ENCODE measurements at regions not wholly inside any gene's neighbourhood (a gene's known extent, or its start where the extent isn't known, plus 50 kb on each side); places are given as distances from the start of the nearest gene placed in this dataset.

DNA sequence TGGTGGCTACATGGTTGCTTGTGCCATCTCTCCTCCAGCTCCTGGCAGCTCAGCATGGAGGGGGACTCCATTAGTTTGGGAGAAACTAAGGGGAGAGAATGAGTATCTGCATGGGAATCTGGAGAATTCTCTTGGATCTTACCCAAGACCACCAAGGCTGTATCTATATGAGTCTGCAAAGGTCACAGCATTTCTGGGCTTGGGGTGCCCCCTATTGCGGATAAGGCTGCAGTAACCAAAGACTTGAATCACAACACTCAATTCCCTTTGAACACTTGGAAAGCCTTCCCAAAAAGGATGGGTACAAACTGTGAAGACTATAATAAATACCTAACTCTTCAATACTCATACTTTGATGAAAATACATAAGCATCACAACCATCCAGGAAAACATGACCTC lies 623.5 kb upstream of the NR3C2 start:
- H3K4me1 ChIP-seq (ENCODE audit: control insufficient read depth in 2 of 3, insufficient read depth in 2 of 3, low read depth in 1 of 3, low read length in 3 of 3) = no peaks in the 10 kb centered on the region
- DNase-seq = no peak
- H3K9ac ChIP-seq (ENCODE audit: low read length in 3 of 3) = no peak overlapping the region
- H3K27me3 ChIP-seq (ENCODE audit: control insufficient read depth, insufficient read depth, low read length) = no peaks in the 10 kb centered on the region
- no peaks in the 10 kb centered on the region for H3K9me3 ChIP-seq (ENCODE audit: control insufficient read depth in 2 of 3, insufficient read depth in 1 of 3, low read length in 3 of 3)
- intact Hi-C loops (cut with DNase I) = no loop called here
- no peak for FAIRE-seq
- TF ChIP-seq, protein P1, sequence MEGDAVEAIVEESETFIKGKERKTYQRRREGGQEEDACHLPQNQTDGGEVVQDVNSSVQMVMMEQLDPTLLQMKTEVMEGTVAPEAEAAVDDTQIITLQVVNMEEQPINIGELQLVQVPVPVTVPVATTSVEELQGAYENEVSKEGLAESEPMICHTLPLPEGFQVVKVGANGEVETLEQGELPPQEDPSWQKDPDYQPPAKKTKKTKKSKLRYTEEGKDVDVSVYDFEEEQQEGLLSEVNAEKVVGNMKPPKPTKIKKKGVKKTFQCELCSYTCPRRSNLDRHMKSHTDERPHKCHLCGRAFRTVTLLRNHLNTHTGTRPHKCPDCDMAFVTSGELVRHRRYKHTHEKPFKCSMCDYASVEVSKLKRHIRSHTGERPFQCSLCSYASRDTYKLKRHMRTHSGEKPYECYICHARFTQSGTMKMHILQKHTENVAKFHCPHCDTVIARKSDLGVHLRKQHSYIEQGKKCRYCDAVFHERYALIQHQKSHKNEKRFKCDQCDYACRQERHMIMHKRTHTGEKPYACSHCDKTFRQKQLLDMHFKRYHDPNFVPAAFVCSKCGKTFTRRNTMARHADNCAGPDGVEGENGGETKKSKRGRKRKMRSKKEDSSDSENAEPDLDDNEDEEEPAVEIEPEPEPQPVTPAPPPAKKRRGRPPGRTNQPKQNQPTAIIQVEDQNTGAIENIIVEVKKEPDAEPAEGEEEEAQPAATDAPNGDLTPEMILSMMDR (IDR thresholded peaks at IDR 0.05; ENCODE audit: borderline replicate concordance, extremely low read depth, insufficient read depth) = no peak
- no peaks in the 10 kb centered on the region for H3K36me3 ChIP-seq (ENCODE audit: control insufficient read depth in 2 of 3, insufficient read depth in 3 of 3, low read length in 3 of 3)
- H3K27ac ChIP-seq (ENCODE audit: low read depth in 2 of 2, low read length in 2 of 2) = no peak overlapping the region
- H3K4me3 ChIP-seq (ENCODE audit: low read length in 3 of 3) = no peak overlapping the region

DNA sequence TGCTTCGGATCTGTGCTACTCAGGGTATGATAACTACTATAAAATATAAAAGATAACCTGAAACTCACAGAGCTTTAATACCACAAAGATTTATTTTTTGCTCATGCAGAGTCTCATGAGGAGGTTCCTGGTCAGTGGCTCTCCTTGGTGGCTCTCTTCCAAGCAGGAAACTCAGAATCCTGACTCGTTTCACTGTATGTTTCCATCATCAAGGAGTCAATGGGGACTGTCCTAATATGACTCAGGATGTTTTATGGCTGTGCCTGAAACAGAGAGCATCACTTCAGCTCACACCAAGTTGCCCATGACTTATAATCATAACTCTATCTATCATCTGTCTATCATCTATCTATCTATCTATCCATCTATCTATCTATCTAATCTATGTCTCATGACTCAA lies 620.8 kb upstream of the NR3C2 start:
- no peak overlapping the region for H3K4me3 ChIP-seq (ENCODE audit: low read length in 3 of 3)
- H3K9me3 ChIP-seq (ENCODE audit: control insufficient read depth in 2 of 3, insufficient read depth in 1 of 3, low read length in 3 of 3) = no peaks in the 10 kb centered on the region
- no peak overlapping the region for H3K9ac ChIP-seq (ENCODE audit: low read length in 3 of 3)
- no peak overlapping the region for H3K27ac ChIP-seq (ENCODE audit: low read depth in 2 of 2, low read length in 2 of 2)
- DNase-seq = no peak
- intact Hi-C loops (cut with DNase I) = no loop called here
- no peaks in the 10 kb centered on the region for H3K36me3 ChIP-seq (ENCODE audit: control insufficient read depth in 2 of 3, insufficient read depth in 3 of 3, low read length in 3 of 3)
- no peaks in the 10 kb centered on the region for H3K4me1 ChIP-seq (ENCODE audit: control insufficient read depth in 2 of 3, insufficient read depth in 2 of 3, low read depth in 1 of 3, low read length in 3 of 3)
- H3K27me3 ChIP-seq (ENCODE audit: control insufficient read depth, insufficient read depth, low read length) = no peaks in the 10 kb centered on the region
- TF ChIP-seq, protein P1 (IDR thresholded peaks at IDR 0.05; ENCODE audit: borderline replicate concordance, extremely low read depth, insufficient read depth) = no peak
- FAIRE-seq = no peak

DNA sequence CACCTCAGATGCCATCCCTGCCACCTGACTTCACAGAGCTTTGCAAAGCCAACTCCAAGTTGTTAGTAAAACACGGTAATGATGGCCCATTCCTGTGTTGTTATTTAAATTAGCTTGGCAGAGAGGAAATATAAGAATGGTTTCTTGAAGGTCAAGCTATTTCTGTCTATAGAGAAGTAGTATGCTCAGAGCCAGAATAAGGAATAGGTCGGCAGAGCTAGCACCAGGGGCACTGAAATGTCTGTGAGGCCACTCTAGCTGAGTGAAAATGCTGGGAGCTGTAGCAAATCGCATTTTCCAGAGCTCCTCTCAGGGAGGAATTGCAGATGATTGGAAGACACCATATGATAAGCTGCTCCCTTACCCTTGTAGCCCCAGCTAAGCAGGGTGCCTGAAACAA lies 615.4 kb upstream of the NR3C2 start:
- intact Hi-C loops (cut with DNase I) = no loop called here
- Histone ChIP-seq H3K9me3 (ENCODE audit: control insufficient read depth in 2 of 3, insufficient read depth in 1 of 3, low read length in 3 of 3) (no peaks in the 10 kb centered on the region), H3K36me3 (ENCODE audit: control insufficient read depth in 2 of 3, insufficient read depth in 3 of 3, low read length in 3 of 3) (no peaks in the 10 kb centered on the region), H3K27me3 (ENCODE audit: control insufficient read depth, insufficient read depth, low read length) (no peaks in the 10 kb centered on the region), H3K4me3 (ENCODE audit: low read length in 3 of 3) (no peak overlapping the region), H3K27ac (ENCODE audit: low read depth in 2 of 2, low read length in 2 of 2) (no peak overlapping the region), H3K4me1 (ENCODE audit: control insufficient read depth in 2 of 3, insufficient read depth in 2 of 3, low read depth in 1 of 3, low read length in 3 of 3) (peaks cover 0 to 11% (median 2%) of the 10 kb centered on the region in 3 donors), H3K9ac (ENCODE audit: low read length in 3 of 3) (no peak overlapping the region)
- FAIRE-seq = no peak
- no peak for DNase-seq
- TF ChIP-seq, protein P1 (IDR thresholded peaks at IDR 0.05; ENCODE audit: borderline replicate concordance, extremely low read depth, insufficient read depth) = no peak

DNA sequence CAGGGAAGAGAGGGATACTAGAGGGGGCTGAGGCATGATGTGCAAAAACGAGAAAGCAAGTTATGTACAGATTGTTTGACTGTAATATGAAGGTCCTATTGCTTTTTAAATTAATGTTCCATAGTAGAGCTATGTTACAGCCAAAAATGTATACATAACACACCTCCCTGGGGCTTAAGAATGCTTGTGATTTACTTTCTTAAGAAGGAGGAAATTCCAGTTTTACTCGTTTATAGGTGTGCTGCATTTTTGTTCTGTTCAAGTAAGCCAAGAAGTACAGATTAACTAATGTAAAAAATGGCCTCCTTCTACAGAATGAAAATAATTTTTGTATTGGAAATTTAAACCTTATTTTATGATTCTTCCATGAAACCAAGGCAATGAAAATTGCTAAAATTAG lies 614.4 kb upstream of the NR3C2 start:
- H3K36me3 ChIP-seq (ENCODE audit: control insufficient read depth in 2 of 3, insufficient read depth in 3 of 3, low read length in 3 of 3) = no peaks in the 10 kb centered on the region
- H3K9me3 ChIP-seq (ENCODE audit: control insufficient read depth in 2 of 3, insufficient read depth in 1 of 3, low read length in 3 of 3) = no peaks in the 10 kb centered on the region
- DNase-seq (peak in 2 of 5 donors; percentile 48 to 61), FAIRE-seq (no peak)
- no peaks in the 10 kb centered on the region for H3K27me3 ChIP-seq (ENCODE audit: control insufficient read depth, insufficient read depth, low read length)
- peaks cover 0 to 11% (median 2%) of the 10 kb centered on the region in 3 donors for H3K4me1 ChIP-seq (ENCODE audit: control insufficient read depth in 2 of 3, insufficient read depth in 2 of 3, low read depth in 1 of 3, low read length in 3 of 3)
- no peak overlapping the region for H3K9ac ChIP-seq (ENCODE audit: low read length in 3 of 3)
- TF ChIP-seq, protein P1 (IDR thresholded peaks at IDR 0.05; ENCODE audit: borderline replicate concordance, extremely low read depth, insufficient read depth) = no peak
- intact Hi-C loops (cut with DNase I) = no loop called here
- no peak overlapping the region for H3K4me3 ChIP-seq (ENCODE audit: low read length in 3 of 3)
- no peak overlapping the region for H3K27ac ChIP-seq (ENCODE audit: low read depth in 2 of 2, low read length in 2 of 2)
